COLO668 (cell line): ENCODE measurements at regions not wholly inside any gene's neighbourhood (a gene's known extent, or its start where the extent isn't known, plus 50 kb on each side); places are given as distances from the start of the nearest gene placed in this dataset.

Experiments used
- DNase-seq: peaks from one replicate; lab custom pipeline; 2025; ENCODE audit not compliant: unreplicated experiment; lab: John Stamatoyannopoulos, UW

- no peak for DNase-seq
These were observed 65.0 kb upstream of the CFAP46 start for GRCh38 chr10:133007360-133007858.

- DNase-seq, result no peak
These were observed 64.4 kb upstream of the CFAP46 start for GRCh38 chr10:133006806-133007205.

- no peak for DNase-seq
These were observed 63.8 kb upstream of the CFAP46 start for GRCh38 chr10:133006202-133006601.

- DNase-seq, result no peak
These were observed 62.1 kb upstream of the CFAP46 start for GRCh38 chr10:133004478-133004877.

GRCh38 chr10:133003188-133003587, 60.8 kb upstream of the CFAP46 start:
- DNase-seq, result no peak

- DNase-seq, result no peak
These were observed 60.3 kb upstream of the CFAP46 start for GRCh38 chr10:133002685-133003084.

GRCh38 chr10:133001114-133001513, 58.7 kb upstream of the CFAP46 start:
- DNase-seq, result no peak

GRCh38 chr10:133000648-133001047, 58.3 kb upstream of the CFAP46 start:
- DNase-seq, result no peak

GRCh38 chr10:132997517-132998265, 55.3 kb upstream of the CFAP46 start:
- DNase-seq, result no peak

- DNase-seq, result no peak
These were observed 54.4 kb upstream of the CFAP46 start for GRCh38 chr10:132996603-132997343.

GRCh38 chr10:132995909-132996602, 53.7 kb upstream of the CFAP46 start:
- DNase-seq, result no peak

- DNase-seq, result no peak
These were observed 52.4 kb upstream of the CFAP46 start for GRCh38 chr10:132994811-132995210.

GRCh38 chr10:132994185-132994796, 51.9 kb upstream of the CFAP46 start:
- no peak for DNase-seq

- DNase-seq, result no peak
These were observed 51.2 kb upstream of the CFAP46 start for GRCh38 chr10:132993271-132994184.

GRCh38 chr10:132992433-132993215, 50.3 kb upstream of the CFAP46 start:
- no peak for DNase-seq
